NCI-H82 treated with DMSO at 0.1 percent for 48 hours (cell line): ENCODE measurements at regions not wholly inside any gene's neighbourhood (a gene's known extent, or its start where the extent isn't known, plus 50 kb on each side); places are given as distances from the start of the nearest gene placed in this dataset.
A peak's percentile ranks its signal among the peaks of the same experiment; 100 is the strongest.
"Not testable (repeated sequence)": the region's sequence is repeated elsewhere in the genome, so short reads cannot be mapped to it uniquely, and the experiment has no call there.

Source experiments
- DNase-seq: peaks from one replicate; lab custom pipeline; 2025; ENCODE audit not compliant: unreplicated experiment; lab: John Stamatoyannopoulos, UW

GRCh38 chr4:117135634-117136354 is 50.4 kb upstream of the TRAM1L1 start:
- no peak for DNase-seq

GRCh38 chr4:117137145-117137544 is 51.8 kb upstream of the TRAM1L1 start:
- DNase-seq, result no peak

- DNase-seq, result not testable (repeated sequence)
Observed at GRCh38 chr4:117138732-117139131, 53.4 kb upstream of the TRAM1L1 start.

DNA sequence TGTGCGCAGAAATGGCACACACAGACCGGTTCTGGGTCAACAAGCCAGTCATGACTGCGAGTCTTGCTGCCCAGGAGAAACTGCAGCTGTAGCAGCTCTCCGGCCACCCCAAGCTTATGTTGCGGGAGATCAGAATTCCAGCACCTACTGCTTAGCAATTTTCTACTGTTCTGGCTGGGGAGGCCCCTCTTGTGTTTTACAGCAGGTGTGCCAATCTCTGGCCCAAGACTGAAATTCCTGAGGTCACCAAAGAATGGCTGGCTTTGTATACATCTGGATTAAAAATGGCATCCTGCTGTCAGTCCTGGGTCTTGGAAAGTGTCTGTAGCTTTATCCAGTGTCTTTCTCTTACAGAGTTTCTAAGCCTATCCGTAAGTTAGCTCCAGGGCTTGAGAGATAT is 68.9 kb upstream of the TRAM1L1 start:
- DNase-seq, result no peak

GRCh38 chr4:117156806-117157205 is 71.4 kb upstream of the TRAM1L1 start:
- DNase-seq, result peak; percentile 63

GRCh38 chr4:117157360-117157759 is 72.0 kb upstream of the TRAM1L1 start:
- DNase-seq, result no peak

DNA sequence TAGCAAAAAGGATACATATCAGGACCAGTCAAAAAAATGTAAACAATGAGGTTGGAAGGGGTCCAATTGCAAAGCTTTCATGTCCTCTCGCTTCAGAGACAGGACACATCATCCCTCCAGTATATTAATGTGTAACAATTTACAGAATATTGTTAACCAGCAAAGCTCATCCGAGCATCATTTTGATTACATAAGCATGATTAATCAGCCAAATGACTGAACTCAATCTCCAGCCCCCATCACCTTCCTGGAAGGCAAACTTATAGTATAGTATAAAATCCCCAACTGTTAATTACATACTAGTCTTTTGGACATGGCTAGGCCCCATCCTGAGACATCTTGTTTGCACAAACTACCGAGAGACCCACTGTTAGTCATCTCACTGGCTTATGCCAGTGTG is 77.6 kb upstream of the TRAM1L1 start:
- no peak for DNase-seq

GRCh38 chr4:117164338-117164737 is 79.0 kb upstream of the TRAM1L1 start:
- no peak for DNase-seq

- not testable (repeated sequence) for DNase-seq
Observed at GRCh38 chr4:117175369-117175768, 90.0 kb upstream of the TRAM1L1 start.

DNA sequence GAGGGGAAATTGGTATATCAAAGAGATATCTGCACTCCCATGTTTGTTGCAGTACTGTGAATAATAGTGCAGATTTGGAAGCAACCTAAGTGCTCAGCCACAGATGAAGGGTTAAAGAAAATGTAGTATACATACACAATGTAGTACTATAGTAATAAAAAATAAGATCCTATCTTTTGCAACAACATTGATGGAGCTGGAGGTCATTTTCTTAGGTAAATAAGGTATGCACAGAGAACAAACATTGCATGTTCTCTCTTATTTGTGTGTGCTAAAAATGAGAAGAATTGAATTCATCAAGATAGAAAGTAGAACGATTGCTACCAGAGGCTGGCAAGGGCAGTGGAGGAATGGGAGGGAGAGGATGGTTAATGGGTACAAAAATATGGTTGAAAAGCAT is 117.9 kb upstream of the TRAM1L1 start:
- DNase-seq, result no peak

DNA sequence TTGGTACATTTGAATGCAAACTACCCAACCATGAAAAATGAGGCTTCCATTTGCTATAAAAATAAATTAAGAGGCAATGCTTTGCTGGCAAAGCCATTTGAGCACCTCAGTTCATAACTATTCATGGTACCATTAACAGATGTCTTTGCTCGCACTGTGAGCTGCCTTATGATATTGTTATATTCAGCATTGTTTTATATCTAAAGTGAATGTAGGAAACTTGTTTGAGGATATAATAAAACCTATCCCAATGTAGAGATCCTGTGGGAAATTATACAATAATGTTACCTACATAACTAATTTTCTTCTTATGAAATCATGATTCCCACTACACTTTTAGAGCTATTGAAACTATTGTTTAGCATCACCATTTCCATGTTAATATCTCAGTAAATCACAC is 125.2 kb upstream of the TRAM1L1 start:
- DNase-seq, result no peak

DNA sequence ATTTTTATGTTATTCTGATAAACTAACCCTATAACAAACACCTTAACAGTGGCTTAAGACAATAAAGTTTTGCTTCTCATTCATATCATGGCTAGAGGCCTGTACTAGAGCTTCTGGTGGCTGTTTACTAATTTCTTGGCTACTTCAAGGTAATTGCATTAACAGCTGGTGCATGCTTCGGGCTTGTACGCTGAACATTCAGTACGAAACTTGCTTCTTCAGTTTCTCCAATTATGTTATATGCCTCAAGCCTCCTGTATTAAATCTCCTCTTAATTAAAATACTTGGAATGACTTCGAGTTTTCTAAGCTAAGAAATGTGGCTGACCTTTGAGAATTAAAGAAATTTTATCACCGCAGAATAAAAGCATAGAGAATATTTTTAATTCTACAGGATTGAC is 138.9 kb upstream of the TRAM1L1 start:
- peak; percentile 6 for DNase-seq

DNA sequence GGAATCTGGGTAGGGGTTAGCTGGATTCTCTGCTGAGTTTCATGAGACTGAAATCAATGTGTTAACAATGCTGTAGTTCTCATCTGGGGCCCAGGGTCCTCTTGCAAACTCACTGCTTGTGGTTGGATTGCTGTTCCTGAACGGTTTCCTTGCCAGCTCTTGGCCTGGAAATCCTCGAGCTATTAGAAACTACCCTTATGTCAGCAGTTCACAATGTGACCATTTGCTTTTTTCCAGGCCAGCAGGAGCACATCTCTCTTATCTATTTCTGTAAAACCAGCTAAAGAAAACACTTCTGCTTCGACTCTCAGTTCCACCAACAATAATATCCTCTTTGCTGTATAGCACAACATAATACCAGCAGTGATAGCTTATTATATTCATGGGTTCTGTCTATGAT is 140.1 kb upstream of the TRAM1L1 start:
- no peak for DNase-seq

- no peak for DNase-seq
Observed at GRCh38 chr4:117227925-117228324, 142.5 kb upstream of the TRAM1L1 start.

GRCh38 chr4:117239434-117239833 is 154.1 kb upstream of the TRAM1L1 start:
- no peak for DNase-seq

DNA sequence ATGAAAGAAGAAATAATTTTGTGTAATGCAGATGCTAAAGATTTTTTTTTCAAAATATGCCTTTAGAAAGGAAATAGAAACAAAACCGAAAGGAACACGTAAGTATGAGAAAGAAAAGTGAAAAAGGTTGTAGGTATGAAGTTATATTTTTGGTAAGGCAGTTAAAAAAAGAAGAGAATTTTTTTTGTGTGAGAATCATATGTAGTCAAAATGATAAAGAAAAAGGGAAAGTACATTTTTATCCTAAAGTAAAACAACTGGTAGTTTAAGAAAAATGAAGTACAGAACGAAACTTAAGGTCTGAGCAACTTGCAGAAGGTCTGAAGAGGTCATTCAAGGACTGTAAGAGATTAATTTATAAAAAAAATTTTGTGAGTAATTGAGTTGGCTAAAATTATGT is 164.0 kb upstream of the TRAM1L1 start:
- DNase-seq, result no peak

- DNase-seq, result no peak
Observed at GRCh38 chr4:117264072-117264471, 178.7 kb upstream of the TRAM1L1 start.

DNA sequence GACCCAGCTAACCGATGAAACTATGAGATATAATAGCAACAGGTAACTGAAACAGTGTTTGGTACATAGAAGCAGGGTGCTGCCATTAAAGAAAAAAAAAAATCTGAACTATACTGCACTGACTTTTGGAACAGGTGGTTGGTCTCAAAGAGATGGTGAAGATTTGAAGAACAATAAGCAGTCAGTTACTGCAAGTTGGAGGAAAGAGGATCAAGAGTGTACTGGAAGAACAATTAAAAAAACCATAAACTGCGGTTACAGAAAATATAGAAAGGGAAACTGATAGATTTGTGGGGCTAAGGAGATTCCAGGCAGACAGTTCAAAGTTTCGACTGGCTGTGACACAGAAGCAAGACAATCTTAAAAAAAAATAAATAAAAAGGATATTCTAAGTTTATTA is 181.9 kb upstream of the TRAM1L1 start:
- no peak for DNase-seq

- no peak for DNase-seq
Observed at GRCh38 chr4:117284736-117285135, 199.4 kb upstream of the TRAM1L1 start.

- no peak for DNase-seq
Observed at GRCh38 chr4:117293784-117294183, 208.4 kb upstream of the TRAM1L1 start.

DNA sequence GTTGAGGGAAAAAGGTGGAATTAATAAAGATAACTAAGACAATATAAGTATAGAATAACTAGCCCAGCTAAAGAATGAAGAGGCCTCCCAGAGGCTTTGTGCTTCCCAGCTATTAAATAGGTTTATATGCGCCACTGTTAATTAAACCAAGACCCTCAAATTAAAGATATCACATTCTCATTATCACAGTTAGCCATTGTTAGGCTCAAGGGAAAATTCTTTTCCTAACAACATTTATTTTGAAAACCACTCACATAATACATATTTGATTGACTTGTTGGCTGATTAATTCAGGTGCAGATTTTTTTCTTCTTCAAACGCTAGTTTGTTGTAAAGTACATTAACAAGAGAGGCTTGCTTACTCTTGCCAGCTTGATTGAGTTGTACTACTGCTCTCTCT is 216.8 kb upstream of the TRAM1L1 start:
- DNase-seq, result no peak

DNA sequence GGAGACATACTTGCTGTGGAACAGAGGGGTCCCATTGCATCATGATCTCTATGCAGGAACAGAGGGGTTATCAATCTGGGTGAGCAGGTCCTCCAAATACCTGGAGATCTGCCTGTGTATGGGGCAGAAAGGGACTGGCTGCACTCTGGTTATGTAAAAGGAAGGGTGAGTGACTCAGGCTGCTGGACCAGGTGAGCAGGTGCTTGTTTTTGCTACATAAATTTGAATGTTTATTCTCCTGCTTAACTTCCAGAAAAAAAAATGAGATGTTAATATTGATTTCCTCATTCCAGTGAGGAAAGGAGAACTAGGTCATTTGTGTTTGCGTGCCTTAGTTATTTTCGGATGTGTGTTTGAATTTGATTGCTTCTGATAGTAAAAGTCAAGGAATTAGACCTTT is 225.8 kb upstream of the TRAM1L1 start:
- no peak for DNase-seq

DNA sequence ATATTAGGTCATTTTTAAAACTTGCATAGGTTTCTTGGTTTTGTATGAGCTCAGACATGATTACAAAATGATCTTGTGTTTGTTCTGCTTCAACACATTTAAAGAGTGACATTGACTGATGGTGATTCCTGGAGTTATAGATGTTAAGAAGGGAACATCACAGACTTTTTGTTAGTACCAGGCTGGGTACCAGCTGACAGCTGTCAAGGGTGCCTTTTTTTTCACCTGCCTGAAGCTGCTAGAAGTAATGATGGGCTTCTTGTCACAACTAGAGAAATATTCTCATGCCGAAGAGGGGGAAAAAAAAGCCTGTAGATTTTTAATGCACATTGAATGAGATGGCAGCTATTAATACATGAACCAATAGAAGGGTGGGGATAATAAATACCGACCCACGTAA is 226.6 kb upstream of the TRAM1L1 start:
- DNase-seq, result no peak
